Keratinocyte (primary cell): ENCODE measurements at regions not wholly inside any gene's neighbourhood (a gene's known extent, or its start where the extent isn't known, plus 50 kb on each side); places are given as distances from the start of the nearest gene placed in this dataset.

ENCODE experiments used
- DNase-seq: peaks from one replicate; pipeline ENCODE4 v3.0.0-alpha.2; 2011; ENCODE audit warnings: low read depth, missing footprints, low spot score
- FAIRE-seq: peaks from 2 replicates; lab custom pipeline; 2011; peaks lifted over from hg19 to GRCh38; lab: Jason Lieb, UNC
- H2AFZ ChIP-seq: 2 replicates; pipeline ENCODE4 v1.6.0; 2012; ENCODE audit warnings: low read length, control low read depth, inconsistent platforms; ENCODE audit not compliant: control insufficient read depth
- H3K27ac ChIP-seq: 2 replicates; pipeline ENCODE4 v1.5.1; 2011; ENCODE audit warnings: low read length; ENCODE audit not compliant: control insufficient read depth, insufficient read depth
- H3K27me3 ChIP-seq: 3 replicates; pipeline ENCODE4 v1.6.0; 2011; ENCODE audit warnings: low read length; ENCODE audit not compliant: control insufficient read depth, insufficient read depth; ENCODE audit errors: extremely low read depth
- H3K36me3 ChIP-seq, 2 experiments: 2 replicates in 1 of 2; 3 replicates in 1 of 2; pipeline ENCODE4 v1.5.1; 2011; ENCODE audit warnings: low read length in 2 of 2, mild to moderate bottlenecking in 1 of 2; ENCODE audit not compliant: control insufficient read depth in 2 of 2, insufficient read depth in 2 of 2; ENCODE audit errors: extremely low read depth in 1 of 2
- H3K4me1 ChIP-seq: 3 replicates; pipeline ENCODE4 v1.5.1; 2011; ENCODE audit warnings: low read length; ENCODE audit not compliant: control insufficient read depth, insufficient read depth; ENCODE audit errors: extremely low read depth
- H3K4me2 ChIP-seq: 3 replicates; pipeline ENCODE4 v1.6.0; 2011; ENCODE audit warnings: low read depth, low read length; ENCODE audit not compliant: control insufficient read depth, insufficient read depth; ENCODE audit errors: extremely low read depth
- H3K4me3 ChIP-seq, 3 experiments: fragments of 200-600 bp in 1 of 3; sonication (generic) in 1 of 3; 2 replicates in 2 of 3; 3 replicates in 1 of 3; pipeline ENCODE4 v1.5.1; 2011 to 2016; ENCODE audit warnings: low read length in 3 of 3, mild to moderate bottlenecking in 3 of 3, control low read depth in 2 of 3, inconsistent platforms in 1 of 3, low read depth in 1 of 3, mixed read lengths in 1 of 3, mixed run types in 1 of 3, moderate library complexity in 1 of 3; ENCODE audit not compliant: control insufficient read depth in 2 of 3, insufficient read depth in 2 of 3; ENCODE audit errors: extremely low read depth in 1 of 3
- H3K79me2 ChIP-seq: 2 replicates; pipeline ENCODE4 v1.6.0; 2012; ENCODE audit warnings: low read length; ENCODE audit not compliant: control insufficient read depth, insufficient read depth
- H3K9ac ChIP-seq: 3 replicates; pipeline ENCODE4 v1.6.0; 2011; ENCODE audit warnings: low read length; ENCODE audit not compliant: control insufficient read depth, insufficient read depth; ENCODE audit errors: extremely low read depth
- H3K9me1 ChIP-seq: 3 replicates; pipeline ENCODE4 v1.6.0; 2011; ENCODE audit warnings: low read length; ENCODE audit not compliant: control insufficient read depth, insufficient read depth; ENCODE audit errors: extremely low read depth
- H3K9me3 ChIP-seq: 2 replicates; pipeline ENCODE4 v1.5.1; 2012; ENCODE audit warnings: low read depth, low read length; ENCODE audit not compliant: control insufficient read depth
- H4K20me1 ChIP-seq: 3 replicates; pipeline ENCODE4 v1.6.0; 2011; ENCODE audit warnings: low read length; ENCODE audit not compliant: control insufficient read depth, insufficient read depth; ENCODE audit errors: extremely low read depth
- CTCF ChIP-seq, 3 experiments: IDR thresholded peaks in 1 of 3; conservative IDR thresholded peaks in 1 of 3; optimal IDR thresholded peaks in 1 of 3; 2 replicates in 2 of 3; 3 replicates in 1 of 3; pipeline versions ENCODE3 to v1.5.1; 2011; ENCODE audit warnings: low read length in 3 of 3, mild to moderate bottlenecking in 3 of 3, moderate library complexity in 2 of 3, control low read depth in 1 of 3, inconsistent platforms in 1 of 3; ENCODE audit not compliant: insufficient read depth in 2 of 3; ENCODE audit errors: extremely low read depth in 1 of 3
- EZH2 ChIP-seq: IDR thresholded peaks from one replicate; pipeline ENCODE4 v1.6.1; 2012; ENCODE audit warnings: inconsistent platforms, mild to moderate bottlenecking, low read length, moderate library complexity
- dilution Hi-C: fragments of 300-500 bp; cut with MboI; formaldehyde crosslinking; loops from one replicate; pipeline ENCODE4 v1.7.0; 2020; ENCODE audit warnings: low sequenced_read_pairs; ENCODE audit not compliant: extremely low pct_ligation_motif_present

GRCh38 chr12:124477107-124477915 is 90.1 kb downstream of the NCOR2 start:
- Histone ChIP-seq H3K27ac (no peak overlapping the region), H3K9me3 (peaks cover 2% of the 10 kb centered on the region), H4K20me1 (peaks cover 15% of the 10 kb centered on the region), H3K4me3 (no peak overlapping the region), H3K36me3 (peaks cover 30% of the 10 kb centered on the region in 2 experiments), H3K27me3 (no peaks in the 10 kb centered on the region), H3K4me1 (peaks cover 8% of the 10 kb centered on the region), H3K79me2 (peaks cover 20% of the 10 kb centered on the region), H3K9me1 (no peaks in the 10 kb centered on the region), H3K4me2 (no peak overlapping the region), H3K9ac (no peak overlapping the region), H2AFZ (no peak overlapping the region)
- dilution Hi-C loops: no loop called here
- DNase-seq (no peak), FAIRE-seq (no peak)
- no peak for TF ChIP-seq EZH2
- TF ChIP-seq CTCF (optimal IDR thresholded peaks at IDR 0.05 in 1 of 3, IDR thresholded peaks at IDR 0.05 in 1 of 3, conservative IDR thresholded peaks at IDR 0.05 in 1 of 3; ENCODE audit: extremely low read depth in 1 of 3, insufficient read depth in 2 of 3, low read length in 3 of 3): no peak

- Histone ChIP-seq H3K79me2 (peaks cover 20% of the 10 kb centered on the region), H3K36me3 (peaks cover 30 to 38% of the 10 kb centered on the region in 2 experiments), H3K27ac (no peak overlapping the region), H4K20me1 (peaks cover 12% of the 10 kb centered on the region), H3K4me2 (no peak overlapping the region), H3K4me1 (peaks cover 2% of the 10 kb centered on the region), H3K4me3 (no peak overlapping the region), H3K27me3 (no peaks in the 10 kb centered on the region), H3K9me1 (no peaks in the 10 kb centered on the region), H3K9ac (no peak overlapping the region), H3K9me3 (peaks cover 2% of the 10 kb centered on the region), H2AFZ (no peak overlapping the region)
- DNase-seq (no peak), FAIRE-seq (no peak)
- dilution Hi-C loops: no loop called here
- TF ChIP-seq CTCF (optimal IDR thresholded peaks at IDR 0.05 in 1 of 3, IDR thresholded peaks at IDR 0.05 in 1 of 3, conservative IDR thresholded peaks at IDR 0.05 in 1 of 3; ENCODE audit: extremely low read depth in 1 of 3, insufficient read depth in 2 of 3, low read length in 3 of 3) (no peak), EZH2 (no peak)
Measured at GRCh38 chr12:124476011-124476400, 91.4 kb downstream of the NCOR2 start.
